K562 (cell line): ENCODE measurements at regions not wholly inside any gene's neighbourhood (a gene's known extent, or its start where the extent isn't known, plus 50 kb on each side); places are given as distances from the start of the nearest gene placed in this dataset.

Experiments
- ATAC-seq: fragments of 200-7000 bp; cut with Tn5 transposase; 3 replicates; pipeline ENCODE4 v1.9.1; 2020; ENCODE audit warnings: moderate library complexity
- BruUV-seq: library from RNA; stranded (reverse); fragments of 400-500 nt; replicated peaks from 2 replicates; lab custom pipeline; 2021; lab: Mats Ljungman, UMichigan
- CTCF ChIA-PET: fragments of 300-600 bp; formaldehyde crosslinking; extraction: SDS; loops from one replicate; lab custom pipeline; 2021; ENCODE audit warnings: low intra/inter-chr PET ratio; lab: Yijun Ruan, JAX
- POLR2A ChIA-PET: fragments of 300-600, 350-650 bp; sonication (Branson Sonifier 250); formaldehyde crosslinking; extraction: SDS; loops from one replicate; lab custom pipeline; 2021; ENCODE audit warnings: antibody characterized with exemption, inconsistent platforms; lab: Yijun Ruan, JAX
- DNase-seq, 4 experiments: peaks; one replicate each; pipeline versions ENCODE4 v3.0.0 to v3.0.0-alpha.2; 2011 to 2018; ENCODE audit warnings: low spot score in 3 of 4, mixed read lengths in 3 of 4; ENCODE audit errors: extremely low read depth in 1 of 4
- FAIRE-seq: peaks from 2 replicates; lab custom pipeline; 2011; peaks lifted over from hg19 to GRCh38; lab: Jason Lieb, UNC
- H2AFZ ChIP-seq: 2 replicates; pipeline ENCODE4 v1.6.0; 2011; ENCODE audit warnings: low read depth, low read length, control low read depth, inconsistent platforms
- H3K27ac ChIP-seq: fragments of 200-600 bp; 3 replicates; pipeline ENCODE4 v1.8.0; 2011; ENCODE audit warnings: low read depth, mild to moderate bottlenecking, control low read depth, inconsistent platforms, low read length, moderate library complexity, mixed read lengths; ENCODE audit errors: extremely low read depth
- H3K27me3 ChIP-seq, 2 experiments: fragments of 300-600 bp in 1 of 2; 2 replicates in 1 of 2; 3 replicates in 1 of 2; pipeline versions ENCODE4 v1.6.0 to v1.8.0; 2011; ENCODE audit warnings: inconsistent platforms in 2 of 2, low read length in 2 of 2, mild to moderate bottlenecking in 1 of 2, mixed read lengths in 1 of 2, moderate library complexity in 1 of 2; ENCODE audit not compliant: control insufficient read depth in 2 of 2, insufficient read depth in 2 of 2
- H3K36me3 ChIP-seq: fragments of 300-600 bp; 3 replicates; pipeline ENCODE4 v1.8.0; 2011; ENCODE audit warnings: mild to moderate bottlenecking, low read length, inconsistent platforms; ENCODE audit not compliant: control insufficient read depth, insufficient read depth
- H3K4me1 ChIP-seq, 2 experiments: fragments of 200-600 bp in 1 of 2; replicated peaks in 1 of 2; 2 replicates in 1 of 2; 3 replicates in 1 of 2; pipeline versions ENCODE4 v1.5.1 to v1.8.0; 2011; ENCODE audit warnings: inconsistent platforms in 2 of 2, low read length in 2 of 2, mild to moderate bottlenecking in 1 of 2, mixed read lengths in 1 of 2, moderate library complexity in 1 of 2; ENCODE audit not compliant: control insufficient read depth in 2 of 2, insufficient read depth in 2 of 2
- H3K4me2 ChIP-seq: 2 replicates; pipeline ENCODE4 v1.6.1; 2011; ENCODE audit warnings: low read length, control low read depth, inconsistent platforms, mixed read lengths; ENCODE audit not compliant: insufficient read depth
- H3K4me3 ChIP-seq: fragments of 200-600 bp; sonication (generic), shearing (Covaris generic); 2 replicates; pipeline ENCODE4 v1.5.1; 2016; ENCODE audit warnings: control low read depth, inconsistent platforms
- H3K79me2 ChIP-seq: fragments of 200-600 bp; 3 replicates; pipeline ENCODE4 v1.8.0; 2011; ENCODE audit warnings: low read length, inconsistent platforms; ENCODE audit not compliant: control insufficient read depth, insufficient read depth
- H3K9ac ChIP-seq, 2 experiments: 2 replicates each; pipeline versions ENCODE4 v1.6.0 to v1.6.1; 2011; ENCODE audit warnings: low read depth in 2 of 2, low read length in 2 of 2, control low read depth in 1 of 2, inconsistent platforms in 1 of 2, mild to moderate bottlenecking in 1 of 2, mixed read lengths in 1 of 2; ENCODE audit not compliant: insufficient read depth in 1 of 2
- H3K9me1 ChIP-seq: one replicate; pipeline ENCODE4 v1.6.0; 2011; ENCODE audit warnings: inconsistent platforms, mild to moderate bottlenecking, low read length, moderate library complexity; ENCODE audit not compliant: control insufficient read depth, insufficient read depth
- H3K9me3 ChIP-seq: replicated peaks from 2 replicates; pipeline ENCODE4 v1.5.1; 2011; ENCODE audit warnings: low read depth, low read length, inconsistent platforms; ENCODE audit not compliant: control insufficient read depth, insufficient read depth
- H4K20me1 ChIP-seq: replicated peaks from 2 replicates; pipeline ENCODE4 v1.6.1; 2011; ENCODE audit warnings: low read length, inconsistent platforms, mixed read lengths; ENCODE audit not compliant: control insufficient read depth, insufficient read depth
- CHAMP1 ChIP-seq: fragments of 450-650 bp; IDR thresholded peaks from 2 replicates; pipeline ENCODE4 v1.6.1; 2016; ENCODE audit warnings: mild to moderate bottlenecking
- COPS2 ChIP-seq: fragments of 450-650 bp; conservative IDR thresholded peaks from 2 replicates; pipeline ENCODE4 v1.6.1; 2016; ENCODE audit warnings: mild to moderate bottlenecking, moderate library complexity
- CREBBP ChIP-seq: IDR thresholded peaks from one replicate; pipeline ENCODE4 v1.6.1; 2012; ENCODE audit warnings: low read depth, mild to moderate bottlenecking, control low read depth, inconsistent platforms, low read length
- ETV5 ChIP-seq: sonication (generic); formaldehyde crosslinking; IDR thresholded peaks from 2 replicates; pipeline ENCODE4 v1.4.0; 2020; ENCODE audit warnings: low read depth, mild to moderate bottlenecking, missing genetic modification reagents
- FUS ChIP-seq: fragments of 200-400 bp; formaldehyde crosslinking; optimal IDR thresholded peaks from 2 replicates; pipeline ENCODE3; 2017; ENCODE audit warnings: low read depth, low read length
- GATAD2B ChIP-seq: fragments of 450-650 bp; IDR thresholded peaks from 2 replicates; pipeline ENCODE4 v1.6.1; 2017; ENCODE audit warnings: mild to moderate bottlenecking, borderline replicate concordance
- HDAC1 ChIP-seq, 2 experiments: fragments of 450-650 bp; IDR thresholded peaks; 2 replicates each; pipeline ENCODE4 v1.6.1; 2016 to 2017; ENCODE audit warnings: inconsistent platforms in 1 of 2, mild to moderate bottlenecking in 1 of 2, moderate library complexity in 1 of 2
- HEY1 ChIP-seq: fragments of 250-450 bp; sonication (Bioruptor Pico); IDR thresholded peaks from 2 replicates; pipeline ENCODE4 v1.5.0; 2020; ENCODE audit warnings: mild to moderate bottlenecking, moderate library complexity, borderline replicate concordance
- HSF4 ChIP-seq: fragments of 250-450 bp; sonication (Bioruptor Pico); IDR thresholded peaks from 2 replicates; pipeline ENCODE4 v2.1.2; 2022; ENCODE audit warnings: mild to moderate bottlenecking, moderate library complexity, borderline replicate concordance
- IRF1 ChIP-seq: sonication (generic); formaldehyde crosslinking; IDR thresholded peaks from 2 replicates; pipeline ENCODE4 v1.8.0; 2022; ENCODE audit warnings: missing genetic modification reagents, mild to moderate bottlenecking, borderline replicate concordance
- RBM14 ChIP-seq: fragments of 200-400 bp; formaldehyde crosslinking; IDR thresholded peaks from 2 replicates; pipeline ENCODE4 v1.6.1; 2018; ENCODE audit warnings: low read depth, mild to moderate bottlenecking, low read length, moderate library complexity, borderline replicate concordance; ENCODE audit not compliant: insufficient read depth
- SMAD3 ChIP-seq: fragments of 450-650 bp; formaldehyde crosslinking; conservative IDR thresholded peaks from 2 replicates; pipeline ENCODE4 v1.4.0; 2020; ENCODE audit warnings: mild to moderate bottlenecking
- ZNF184 ChIP-seq: sonication (generic); formaldehyde crosslinking; IDR thresholded peaks from 2 replicates; pipeline ENCODE4 v1.5.0; 2020; ENCODE audit warnings: missing genetic modification reagents
- WGBS: fragments of 100-300 bp; shearing (Covaris generic); methylation state at CpG from one replicate; pipeline ENCODE4 v1.1.6; 2016; ENCODE audit warnings: low coverage, mixed read lengths; ENCODE audit not compliant: insufficient coverage; ENCODE audit errors: missing lambda C conversion rate; 5-methylcytosine and 5-hydroxymethylcytosine counted together
- in situ Hi-C: fragments of 300-500 bp; cut with MboI; formaldehyde crosslinking; loops from 4 replicates; pipeline ENCODE4 v1.15.0; 2018; ENCODE audit warnings: inconsistent platforms, mixed read lengths
- intact Hi-C: fragments of 100-400 bp; cut with micrococcal nuclease; formaldehyde crosslinking; loops from 2 replicates; pipeline ENCODE4 v1.14.2; 2022

GRCh38 chr4:185969657-185970056, 99.3 kb upstream of the TLR3 start:
- in situ Hi-C loops, result no loop called here
- BruUV-seq, result no TSS peak
- ATAC-seq, result no peak
- no peaks in the 10 kb centered on the region for H4K20me1 ChIP-seq
- CTCF ChIA-PET, result no interaction called here
- no peaks in the 10 kb centered on the region for H3K9me1 ChIP-seq
- H3K9me3 ChIP-seq, result no peaks in the 10 kb centered on the region
- H3K36me3 ChIP-seq, result no peaks in the 10 kb centered on the region
- no peak overlapping the region for H2AFZ ChIP-seq
- TF ChIP-seq SMAD3 (no peak), CREBBP (no peak), GATAD2B (no peak), IRF1 (no peak), COPS2 (no peak), ETV5 (CRISPR knock-in tag) (no peak), HEY1 (CRISPR knock-in tag) (no peak), FUS (no peak), ZNF184 (CRISPR knock-in tag) (no peak), RBM14 (no peak), HDAC1 (IDR thresholded peaks at IDR 0.05) (no peak), HSF4 (CRISPR knock-in tag) (no peak), CHAMP1 (no peak)
- intact Hi-C loops, result no loop called here
- no peak overlapping the region for H3K4me2 ChIP-seq
- H3K79me2 ChIP-seq, result no peaks in the 10 kb centered on the region
- H3K4me3 ChIP-seq, result no peak overlapping the region
- FAIRE-seq, result no peak
- POLR2A ChIA-PET, result no interaction called here
- no peaks in the 10 kb centered on the region for H3K4me1 ChIP-seq
- no peak overlapping the region for H3K27ac ChIP-seq
- peaks cover 0 to 10% of the 10 kb centered on the region in 2 experiments; a peak in 3 of 5 replicates for H3K27me3 ChIP-seq
- DNase-seq, result no peak
- WGBS, result 9% methylated on average over 1 of the region's 1 CpG
- no peak overlapping the region for H3K9ac ChIP-seq
